HG03039 (cell line): ENCODE measurements at regions not wholly inside any gene's neighbourhood (a gene's known extent, or its start where the extent isn't known, plus 50 kb on each side); places are given as distances from the start of the nearest gene placed in this dataset.
"Not testable (repeated sequence)": the region's sequence is repeated elsewhere in the genome, so short reads cannot be mapped to it uniquely, and the experiment has no call there.

Experiments
- ATAC-seq: cut with Tn5 transposase; IDR thresholded peaks from one replicate; pipeline ENCODE4 v1.9.1; 2021; ENCODE audit warnings: mild to moderate bottlenecking, moderate library complexity; ENCODE audit not compliant: unreplicated experiment

DNA sequence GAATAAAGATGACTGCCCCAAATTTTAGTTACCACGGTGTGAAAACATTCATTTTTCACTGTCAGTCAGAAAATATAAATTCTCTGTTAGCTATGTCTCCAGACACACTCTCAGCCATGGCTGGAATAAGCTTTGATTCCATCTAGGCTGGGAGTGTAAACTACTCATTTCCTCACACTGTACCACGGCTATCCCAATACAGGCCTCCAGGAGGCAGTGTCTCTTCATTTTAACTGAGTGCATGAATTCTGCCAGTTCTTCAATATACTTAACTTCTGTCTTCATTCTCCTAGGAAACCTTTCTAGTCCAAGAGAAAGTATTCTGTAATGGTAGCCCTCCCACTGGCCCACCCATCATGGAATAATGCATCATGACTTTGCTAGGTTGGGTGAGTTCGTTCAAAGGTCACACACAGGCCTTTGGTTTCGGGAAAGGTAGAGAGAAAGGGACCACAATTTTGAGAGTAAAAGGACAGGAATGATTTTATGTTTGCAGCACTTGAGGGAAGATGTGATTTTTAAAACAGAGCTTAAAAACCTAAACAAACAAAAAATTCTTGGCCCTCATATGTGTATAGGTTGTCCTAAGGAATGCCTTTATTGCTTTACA, 381.1 kb downstream of the SEC23A start:
- ATAC-seq = peak; percentile 91

DNA sequence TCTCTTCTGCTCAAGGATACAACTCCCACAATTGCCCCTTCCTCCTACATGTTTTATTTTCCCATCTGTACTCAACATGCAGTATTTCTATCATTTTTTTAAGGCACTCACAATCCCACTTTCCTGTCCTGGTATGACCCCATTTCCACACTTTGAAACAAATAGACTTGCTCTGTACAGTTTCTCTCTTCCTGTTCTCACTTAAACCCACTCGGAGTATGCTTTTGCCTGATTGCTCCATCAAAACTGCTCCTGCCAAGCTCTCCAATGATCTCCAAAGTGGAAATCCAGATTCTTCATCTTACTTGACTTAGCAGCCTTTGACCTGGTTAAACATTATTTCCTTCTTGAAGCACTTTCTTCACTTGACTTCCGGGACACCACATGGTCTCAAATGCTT, 384.5 kb downstream of the SEC23A start:
- ATAC-seq = no peak

DNA sequence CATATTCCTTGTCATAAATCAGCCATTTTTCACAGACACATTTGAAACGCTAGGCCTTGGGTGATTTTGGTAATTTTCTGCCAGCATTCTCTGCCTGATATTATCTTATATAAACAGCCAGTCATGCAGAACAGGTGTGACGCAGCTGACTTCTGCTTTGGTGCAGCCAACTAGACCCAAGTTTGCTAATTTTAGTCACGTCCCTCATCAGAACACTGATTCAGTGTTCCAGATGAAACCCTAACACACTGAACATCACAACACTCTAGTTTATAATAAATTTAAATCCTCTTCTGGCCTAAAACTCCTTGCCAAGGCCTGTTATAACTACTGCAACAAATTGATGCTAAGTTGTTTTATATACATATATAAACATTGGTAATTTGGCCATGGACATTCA, 386.1 kb downstream of the SEC23A start:
- no peak for ATAC-seq

DNA sequence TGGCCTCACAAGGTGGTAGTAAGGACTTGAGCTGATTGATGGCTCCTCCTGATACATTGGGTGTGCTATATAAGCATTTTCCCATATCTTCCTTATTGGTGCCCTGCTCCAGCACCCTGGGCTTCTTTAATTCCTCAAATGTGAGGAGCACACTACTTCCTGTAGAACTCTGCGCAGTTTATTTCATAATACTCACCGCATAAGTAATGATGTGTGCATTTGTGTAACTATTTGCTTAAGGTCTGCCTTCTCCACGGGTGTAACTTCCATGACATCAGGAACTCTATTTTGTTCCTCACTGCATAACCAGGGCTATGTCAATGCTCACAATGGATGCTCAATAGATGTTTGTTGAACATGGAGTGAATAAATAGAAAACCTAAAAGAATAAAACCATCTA, 392.2 kb downstream of the SEC23A start:
- ATAC-seq = no peak

DNA sequence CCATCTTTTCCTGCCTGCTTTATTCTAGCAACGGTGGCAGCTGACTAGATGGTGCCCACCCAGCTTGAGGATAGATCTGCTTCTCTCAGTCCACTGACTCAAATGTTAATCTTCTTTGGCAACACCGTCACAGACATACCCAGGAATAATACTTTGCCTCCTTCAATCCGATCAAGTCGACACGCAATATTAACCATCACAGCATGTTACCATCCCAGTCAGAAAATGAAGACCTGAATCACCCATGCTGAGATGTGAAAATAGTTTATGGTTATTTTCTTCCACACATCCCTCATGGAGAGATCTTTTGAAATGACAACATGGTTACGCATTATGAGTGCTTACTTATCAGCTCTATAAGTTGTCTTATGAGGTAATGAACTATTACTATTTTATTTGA, 392.8 kb downstream of the SEC23A start:
- ATAC-seq = no peak

DNA sequence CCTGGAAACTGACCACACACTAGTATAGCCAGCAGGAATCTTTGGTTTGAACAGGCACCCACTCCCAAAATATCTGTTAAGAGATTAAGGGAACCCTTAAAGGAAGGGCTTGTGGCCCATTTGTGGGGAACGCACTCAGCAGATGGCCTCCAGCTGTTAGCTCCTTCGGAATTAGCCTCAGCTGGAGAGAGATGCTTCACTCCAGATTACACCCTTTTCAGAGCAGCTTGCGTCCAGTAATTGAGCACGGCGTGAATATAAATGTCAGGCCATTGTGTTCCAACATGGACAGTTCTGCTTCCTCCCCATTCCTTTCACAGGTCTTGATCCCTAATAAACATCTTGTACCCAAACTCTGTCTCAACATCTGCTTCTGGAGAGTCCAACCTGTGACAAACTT, 397.8 kb downstream of the SEC23A start:
- no peak for ATAC-seq

DNA sequence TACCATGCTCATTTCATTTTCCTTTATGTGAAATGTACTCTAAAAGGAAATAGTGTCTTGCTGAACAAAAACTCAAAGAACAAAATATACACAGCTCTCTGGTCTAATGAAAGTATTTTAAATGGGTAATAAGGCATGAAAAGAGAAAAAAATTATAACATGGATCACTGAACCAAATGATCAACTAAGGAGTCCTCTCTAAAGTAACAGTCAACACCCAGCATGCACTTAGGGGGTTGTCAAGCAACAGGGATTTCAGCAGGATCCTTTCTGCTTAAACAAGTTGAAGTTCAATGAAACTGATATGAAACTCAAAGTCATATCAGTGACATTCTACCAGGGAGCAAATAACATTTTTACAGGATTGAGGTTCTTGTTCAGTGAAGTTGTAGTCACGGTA, 398.8 kb downstream of the SEC23A start:
- no peak for ATAC-seq

DNA sequence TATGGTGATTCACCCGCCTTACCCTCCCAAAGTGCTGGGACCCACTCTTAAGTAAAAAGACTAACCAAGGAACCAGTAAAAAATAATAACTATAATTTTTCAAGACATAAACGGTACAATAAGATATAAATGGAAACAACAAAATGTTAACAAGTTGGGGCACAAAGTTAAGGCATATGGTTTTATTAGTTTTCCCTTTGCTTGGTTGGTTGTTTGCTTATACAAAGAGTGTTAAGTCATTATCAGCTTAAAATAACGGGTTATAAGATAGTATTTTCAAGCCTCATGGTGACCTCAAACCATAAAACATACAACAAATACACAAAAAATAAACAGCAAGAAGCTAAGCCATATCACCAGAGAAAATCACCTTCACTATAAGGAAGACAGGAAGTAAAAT, 406.1 kb downstream of the SEC23A start:
- no peak for ATAC-seq

DNA sequence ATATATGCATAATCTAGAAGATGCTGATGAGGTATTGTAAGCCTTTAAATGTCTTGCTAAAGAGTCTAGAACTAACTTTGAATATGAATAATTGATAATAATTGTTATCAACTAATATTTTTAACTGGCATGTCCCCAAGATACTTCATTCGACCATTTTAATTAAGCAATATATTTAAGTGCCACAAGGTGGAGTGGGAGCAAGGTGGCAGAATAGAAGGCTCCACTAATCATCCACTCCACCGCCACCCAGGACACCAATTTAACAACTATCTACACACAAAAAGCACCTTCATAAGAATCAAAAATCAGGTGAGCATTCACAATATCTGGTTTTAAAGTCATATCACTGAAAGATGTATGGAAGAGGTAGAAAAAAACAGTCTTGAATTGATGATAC, 409.6 kb downstream of the SEC23A start:
- ATAC-seq = no peak

DNA sequence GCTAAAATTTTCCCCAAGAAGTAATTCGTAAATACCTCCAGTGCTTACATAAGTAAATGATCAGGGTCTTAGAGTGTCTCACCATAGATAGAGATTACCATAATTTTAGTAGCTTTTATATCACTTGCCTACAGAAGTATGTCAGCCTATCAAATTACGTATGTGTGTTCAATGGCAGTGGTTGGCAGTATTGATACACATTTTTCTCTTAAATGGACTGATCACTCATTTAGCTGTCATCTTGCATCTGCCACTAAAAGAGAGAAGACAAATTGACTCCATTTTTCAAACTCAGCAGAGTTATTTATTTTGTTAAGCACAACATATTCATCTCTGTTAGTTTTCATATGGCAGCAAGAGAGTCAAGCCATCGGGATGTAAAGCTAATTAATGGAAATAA, 413.1 kb upstream of the CLEC14A start:
- no peak for ATAC-seq

DNA sequence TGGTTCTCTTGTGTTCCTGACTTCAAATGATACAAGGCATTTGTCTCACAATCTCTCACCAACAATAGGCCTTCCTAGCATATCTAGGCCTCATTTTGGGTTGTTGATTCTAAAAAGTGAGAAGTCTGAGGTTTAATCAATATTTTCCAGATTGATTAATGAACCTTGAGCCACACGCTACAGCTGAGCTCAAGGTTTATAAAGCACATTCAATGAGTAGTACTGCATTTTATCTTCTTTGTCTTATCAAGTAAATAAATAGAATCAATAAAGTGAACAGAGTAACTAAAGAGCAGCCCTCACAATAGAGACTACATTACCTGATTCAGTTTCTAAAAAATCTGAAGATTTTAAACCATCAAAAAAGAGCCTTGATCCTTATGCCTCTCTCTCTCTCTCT, 407.5 kb upstream of the CLEC14A start:
- ATAC-seq = no peak

DNA sequence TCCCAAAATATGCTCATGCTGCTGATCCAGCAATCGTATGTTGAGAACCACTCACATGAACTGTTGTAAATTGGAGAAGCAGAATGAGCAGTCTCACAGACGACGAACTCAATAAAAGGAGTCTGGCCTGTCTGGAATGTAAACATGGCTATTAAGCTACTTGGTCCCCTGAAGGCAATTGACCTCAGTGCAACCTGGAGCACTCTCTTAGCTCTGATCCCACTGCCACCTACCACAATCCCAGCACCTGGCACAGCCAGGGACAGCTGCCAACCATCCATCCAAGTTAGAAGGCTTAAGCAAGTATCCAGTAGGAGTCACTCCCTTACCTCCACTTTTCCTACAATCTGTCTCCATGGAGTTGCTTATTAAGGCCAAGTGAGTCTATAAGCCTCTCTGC, 406.9 kb upstream of the CLEC14A start:
- no peak for ATAC-seq

DNA sequence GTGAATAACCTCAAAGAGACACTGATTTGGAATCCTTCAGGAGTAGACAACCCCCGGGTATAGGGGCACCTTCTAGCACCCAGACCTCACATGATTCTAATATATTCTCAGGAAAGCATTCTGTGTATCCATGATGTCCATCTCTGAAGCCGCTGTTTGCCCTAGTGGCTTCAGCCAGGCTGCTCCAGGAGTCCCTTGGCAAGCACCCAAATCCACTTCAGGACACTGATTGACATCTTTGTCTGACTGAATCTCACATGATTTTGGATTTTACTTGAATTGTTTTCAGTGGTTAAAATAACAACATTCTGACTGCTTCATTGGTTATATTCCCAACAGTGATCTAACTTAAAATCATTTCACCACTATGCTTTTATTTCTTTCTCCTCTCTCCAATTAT, 390.5 kb upstream of the CLEC14A start:
- no peak for ATAC-seq

DNA sequence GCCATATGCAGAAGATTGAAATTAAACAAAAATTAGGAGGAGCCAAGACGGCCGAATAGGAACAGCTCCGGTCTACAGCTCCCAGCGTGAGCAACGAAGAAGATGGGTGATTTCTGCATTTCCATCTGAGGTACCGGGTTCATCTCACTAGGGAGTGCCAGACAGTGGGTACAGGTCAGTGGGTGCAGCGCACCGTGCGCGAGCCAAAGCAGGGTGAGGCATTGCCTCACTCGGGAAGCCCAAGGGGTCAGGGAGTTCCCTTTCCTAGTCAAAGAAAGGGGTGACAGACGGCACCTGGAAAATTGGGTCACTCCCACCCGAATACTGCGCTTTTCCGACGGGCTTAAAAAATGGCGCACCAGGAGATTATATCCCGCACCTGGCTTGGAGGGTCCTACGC, 379.0 kb upstream of the CLEC14A start:
- ATAC-seq = not testable (repeated sequence)

DNA sequence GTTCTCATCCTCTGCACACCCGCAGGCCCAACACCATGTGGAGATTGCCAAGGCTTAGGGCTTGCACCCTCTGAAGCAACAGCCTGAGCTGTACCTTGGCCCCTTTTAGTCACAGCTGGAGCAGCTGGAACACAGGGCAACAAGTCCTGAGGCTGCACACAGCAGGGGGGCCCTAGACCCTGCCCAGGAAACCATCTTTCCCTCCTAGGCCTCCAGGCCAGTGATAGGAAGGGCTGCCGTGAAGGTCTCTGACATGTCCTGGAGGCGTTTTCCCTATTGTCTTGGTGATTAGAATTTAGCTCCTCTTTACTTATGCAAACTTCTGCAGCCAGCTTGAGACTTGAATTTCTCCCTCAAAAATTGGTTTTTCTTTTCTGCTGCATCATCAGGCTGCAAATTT, 373.5 kb upstream of the CLEC14A start:
- ATAC-seq = no peak

DNA sequence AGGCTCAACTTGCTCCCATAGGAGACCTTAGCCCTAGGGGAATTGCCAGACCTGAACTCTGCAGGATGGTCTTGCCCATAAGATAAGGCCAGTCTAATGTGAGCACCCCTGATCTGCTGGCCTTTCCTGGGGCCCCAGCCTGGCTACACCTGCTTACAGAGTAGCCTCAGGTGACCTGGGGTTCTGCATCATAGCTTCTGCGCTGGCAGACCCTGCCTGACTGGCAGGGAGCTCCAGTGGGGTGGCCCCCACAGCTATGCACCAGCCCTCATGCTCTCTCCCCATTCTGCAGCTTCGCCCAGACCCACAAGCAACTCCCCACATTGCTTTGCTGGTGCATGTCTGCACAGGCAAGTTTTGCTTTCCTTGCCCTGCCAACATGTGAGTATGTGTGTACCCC, 371.3 kb upstream of the CLEC14A start:
- ATAC-seq = no peak

DNA sequence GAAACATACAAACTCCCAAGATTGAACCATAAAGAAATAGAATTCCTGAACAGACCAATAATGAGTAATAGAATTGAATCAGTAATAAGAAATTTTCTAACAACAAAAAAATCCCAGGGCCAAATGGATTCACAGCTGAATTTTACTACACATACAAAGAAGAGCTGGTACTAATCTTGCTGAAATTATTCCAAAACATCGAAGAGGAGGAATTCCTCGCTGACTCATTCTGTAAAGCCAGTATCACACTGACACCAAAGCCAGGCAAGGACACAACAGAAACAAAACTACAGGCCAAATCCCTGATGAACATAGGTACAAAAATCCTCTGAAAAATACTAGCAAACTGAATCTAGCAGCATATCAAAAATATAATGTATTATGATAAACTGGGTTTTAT, 367.8 kb upstream of the CLEC14A start:
- ATAC-seq = no peak

DNA sequence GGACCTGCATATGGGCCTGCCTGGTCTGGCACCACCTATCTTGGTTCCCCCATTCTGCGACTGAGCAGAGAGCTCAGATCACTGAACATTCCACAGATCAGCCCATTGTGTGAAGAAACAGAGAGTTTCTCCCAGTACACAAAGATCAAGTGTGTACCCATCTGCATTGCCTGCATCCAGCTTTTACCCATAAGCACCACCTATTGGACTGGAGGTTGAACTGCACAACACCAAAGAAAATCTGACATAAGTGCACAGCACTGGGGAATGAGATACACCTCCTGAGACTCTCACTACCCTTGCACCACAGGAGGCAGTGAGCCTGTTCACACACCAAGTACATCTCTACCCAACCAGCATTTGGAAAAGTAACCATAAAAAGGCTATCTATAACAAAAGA, 362.6 kb upstream of the CLEC14A start:
- no peak for ATAC-seq

DNA sequence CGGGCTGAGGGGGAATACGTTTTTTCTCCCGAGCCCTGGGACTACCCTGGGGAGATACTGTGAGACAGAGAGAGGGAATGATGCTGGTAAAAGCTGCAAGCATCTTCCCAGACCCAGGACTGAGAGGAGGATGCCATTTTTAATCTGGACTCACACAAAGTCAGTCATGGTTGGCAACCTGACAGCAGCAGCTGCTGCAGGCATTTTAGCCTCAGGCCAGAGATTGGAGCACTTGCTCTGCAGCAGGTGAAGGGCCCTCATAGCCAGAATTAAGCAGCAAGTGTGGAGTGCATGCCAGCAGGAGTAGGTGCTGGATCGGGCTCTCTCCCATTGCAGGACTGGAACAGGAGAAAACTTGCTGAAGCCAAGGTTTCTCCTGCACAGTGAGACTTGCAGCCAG, 361.1 kb upstream of the CLEC14A start:
- ATAC-seq = no peak

DNA sequence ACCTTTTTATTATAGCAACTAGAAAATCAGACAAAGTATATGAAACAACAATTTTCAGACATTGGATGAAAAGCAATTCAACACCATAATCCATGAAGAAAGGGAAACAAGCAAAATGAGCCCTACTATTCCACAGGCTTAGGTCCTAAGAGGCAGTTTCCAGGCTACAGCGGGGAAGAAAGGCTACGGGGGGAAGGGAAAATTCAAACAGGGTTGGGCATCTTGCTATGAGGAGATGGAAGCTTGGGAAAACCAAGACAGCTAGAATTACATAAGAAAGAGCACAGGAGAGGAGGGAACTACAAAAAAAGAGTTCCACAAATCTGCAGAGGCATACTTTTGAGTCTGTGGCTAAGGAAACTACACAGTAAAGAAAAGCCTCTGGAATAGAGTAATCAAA, 356.0 kb upstream of the CLEC14A start:
- no peak for ATAC-seq

DNA sequence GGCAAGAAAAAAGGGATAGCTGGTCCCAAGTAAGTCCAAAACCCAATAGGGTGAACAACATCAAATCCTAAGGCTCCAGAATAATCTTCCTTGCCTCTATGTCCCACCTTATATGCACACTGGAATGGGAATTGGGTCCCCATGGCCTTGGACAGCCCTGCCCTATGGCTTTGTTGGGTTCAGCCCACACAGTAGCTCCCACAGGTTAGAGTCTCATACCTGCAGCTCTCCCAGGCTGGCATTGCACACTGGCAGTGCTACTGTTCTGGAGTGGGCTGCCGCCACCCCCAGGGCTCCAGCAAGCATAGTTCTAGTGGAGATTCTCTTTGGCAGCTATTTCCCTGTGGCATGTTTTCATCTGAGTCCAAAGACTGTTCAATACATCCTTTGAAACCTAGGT, 352.4 kb upstream of the CLEC14A start:
- ATAC-seq = no peak

DNA sequence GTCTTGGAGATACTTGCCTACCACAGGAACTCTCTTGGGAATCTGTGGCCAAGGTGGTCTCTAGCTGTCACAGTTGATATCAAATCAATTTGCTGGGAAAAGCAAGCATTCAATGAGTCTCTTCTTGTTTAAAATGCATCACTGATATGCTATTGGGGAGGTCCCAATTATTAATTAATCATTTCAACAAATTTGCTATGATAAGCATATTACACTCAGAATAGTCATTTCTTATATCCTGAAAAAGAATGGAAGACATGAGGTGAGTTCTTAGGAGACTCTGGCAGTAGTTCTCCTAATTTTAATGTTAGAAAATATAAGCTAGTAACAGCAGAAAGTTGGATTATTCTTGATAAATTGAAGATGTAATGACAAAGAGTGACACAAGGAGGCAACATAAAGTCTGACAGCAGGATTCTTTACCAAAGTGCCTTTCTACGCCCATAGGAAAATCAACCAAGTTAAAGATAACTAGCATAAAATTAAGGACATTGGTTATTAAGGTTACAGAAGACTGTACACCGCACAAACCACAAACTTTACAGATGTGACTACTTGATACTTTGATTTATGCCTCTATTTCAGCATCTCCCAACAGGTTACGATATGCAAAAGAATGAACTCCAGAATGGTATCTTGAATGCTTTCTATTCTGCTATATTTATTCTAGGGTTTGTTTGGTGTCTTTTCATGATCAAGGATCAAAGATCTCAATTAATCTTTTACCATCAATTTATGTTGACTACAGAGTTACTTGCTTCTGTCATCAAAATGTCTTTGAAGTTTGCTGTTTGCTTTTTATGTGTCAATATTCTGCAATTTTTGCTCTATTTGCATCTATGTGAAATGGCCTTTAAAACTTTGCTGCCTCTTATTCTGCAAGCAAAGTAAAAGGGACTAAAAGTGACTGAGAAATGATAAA, 349.6 kb upstream of the CLEC14A start:
- ATAC-seq = no peak

DNA sequence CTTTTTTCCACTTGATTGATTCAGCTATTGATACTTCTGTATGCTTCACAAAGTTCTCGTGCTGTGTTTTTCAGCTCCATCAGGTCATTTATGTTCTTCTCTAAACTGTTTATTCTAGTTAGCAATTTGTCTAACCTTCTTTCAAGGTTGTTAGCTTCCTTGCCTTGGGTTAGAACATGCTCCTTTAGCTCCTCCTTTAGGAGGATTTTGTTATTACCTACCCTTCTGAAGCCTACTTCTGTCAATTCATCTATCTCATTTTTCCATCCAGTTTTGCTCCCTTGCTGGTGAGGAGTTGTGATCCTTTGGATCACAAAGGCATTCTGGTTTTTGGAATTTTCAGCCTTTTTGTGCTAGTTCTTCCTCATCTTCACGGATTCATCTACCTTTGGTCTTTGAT, 344.7 kb upstream of the CLEC14A start:
- ATAC-seq = not testable (repeated sequence)
